ENCODE measurements at regions not wholly inside any gene's neighbourhood (a gene's known extent, or its start where the extent isn't known, plus 50 kb on each side); places are given as distances from the start of the nearest gene placed in this dataset.

DNA sequence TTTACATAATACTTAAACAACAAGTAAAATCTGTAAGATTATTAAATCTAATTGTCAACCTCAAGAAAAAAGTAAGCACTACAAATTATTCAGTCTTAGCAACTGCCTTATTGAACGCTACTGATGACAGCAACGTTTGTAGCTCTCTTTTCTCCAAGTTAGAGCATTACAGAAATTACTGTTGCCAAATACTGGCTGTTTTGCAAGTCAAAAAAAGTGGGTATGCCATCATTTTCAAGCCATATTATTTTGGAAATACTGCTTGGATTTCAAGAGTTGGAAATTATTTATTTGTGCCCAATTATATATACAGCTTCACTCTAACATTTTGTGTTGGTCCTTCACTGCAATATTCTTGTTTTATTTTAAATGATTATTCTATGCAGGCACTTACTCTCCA is 221.7 kb downstream of the CXXC4 start:
- TF ChIP-seq POLR2AphosphoS5 (IDR thresholded peaks at IDR 0.05; ENCODE audit: control insufficient read depth, insufficient read depth, low read depth, low read length): no peak
- no peak for TF ChIP-seq CHD2 (IDR thresholded peaks at IDR 0.05; ENCODE audit: low read depth, low read length)
- TF ChIP-seq REST (IDR thresholded peaks at IDR 0.05; ENCODE audit: borderline replicate concordance): no peak
- no peak for TF ChIP-seq REST (CRISPR knock-in tag; IDR thresholded peaks at IDR 0.05; ENCODE audit: low read depth)
- TF ChIP-seq JUND (IDR thresholded peaks at IDR 0.05; ENCODE audit: borderline replicate concordance, low read depth, low read length): no peak
- no peak for TF ChIP-seq JUND (tag; IDR thresholded peaks at IDR 0.05; ENCODE audit: borderline replicate concordance, low read depth, low read length)
- no peak for TF ChIP-seq KDM2B (CRISPR knock-in tag; IDR thresholded peaks at IDR 0.05)
- TF ChIP-seq DEAF1 (CRISPR knock-in tag; IDR thresholded peaks at IDR 0.05): no peak
- TF ChIP-seq, protein P1, sequence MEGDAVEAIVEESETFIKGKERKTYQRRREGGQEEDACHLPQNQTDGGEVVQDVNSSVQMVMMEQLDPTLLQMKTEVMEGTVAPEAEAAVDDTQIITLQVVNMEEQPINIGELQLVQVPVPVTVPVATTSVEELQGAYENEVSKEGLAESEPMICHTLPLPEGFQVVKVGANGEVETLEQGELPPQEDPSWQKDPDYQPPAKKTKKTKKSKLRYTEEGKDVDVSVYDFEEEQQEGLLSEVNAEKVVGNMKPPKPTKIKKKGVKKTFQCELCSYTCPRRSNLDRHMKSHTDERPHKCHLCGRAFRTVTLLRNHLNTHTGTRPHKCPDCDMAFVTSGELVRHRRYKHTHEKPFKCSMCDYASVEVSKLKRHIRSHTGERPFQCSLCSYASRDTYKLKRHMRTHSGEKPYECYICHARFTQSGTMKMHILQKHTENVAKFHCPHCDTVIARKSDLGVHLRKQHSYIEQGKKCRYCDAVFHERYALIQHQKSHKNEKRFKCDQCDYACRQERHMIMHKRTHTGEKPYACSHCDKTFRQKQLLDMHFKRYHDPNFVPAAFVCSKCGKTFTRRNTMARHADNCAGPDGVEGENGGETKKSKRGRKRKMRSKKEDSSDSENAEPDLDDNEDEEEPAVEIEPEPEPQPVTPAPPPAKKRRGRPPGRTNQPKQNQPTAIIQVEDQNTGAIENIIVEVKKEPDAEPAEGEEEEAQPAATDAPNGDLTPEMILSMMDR (IDR thresholded peaks at IDR 0.05 in 2 of 3, conservative IDR thresholded peaks at IDR 0.05 in 1 of 3; ENCODE audit: insufficient read depth in 2 of 3, low read depth in 1 of 3, low read length in 3 of 3): no peak
- TF ChIP-seq ZNF263 (CRISPR knock-in tag; IDR thresholded peaks at IDR 0.05; ENCODE audit: borderline replicate concordance): no peak
- no peak for TF ChIP-seq PYGO2 (tag; IDR thresholded peaks at IDR 0.05)
- no peak for TF ChIP-seq POLR2A (conservative IDR thresholded peaks at IDR 0.05)
- TF ChIP-seq PHTF2 (CRISPR knock-in tag; IDR thresholded peaks at IDR 0.05): no peak
- TF ChIP-seq PBX2 (CRISPR knock-in tag; IDR thresholded peaks at IDR 0.05; ENCODE audit: low read depth): no peak
- no peak for TF ChIP-seq PBX2 (tag; conservative IDR thresholded peaks at IDR 0.05; ENCODE audit: low read depth)
- no peak for TF ChIP-seq BRD9 (IDR thresholded peaks at IDR 0.05; ENCODE audit: low read depth, partially characterized antibody)
